ENCODE measurements at regions not wholly inside any gene's neighbourhood (a gene's known extent, or its start where the extent isn't known, plus 50 kb on each side); places are given as distances from the start of the nearest gene placed in this dataset.

DNA sequence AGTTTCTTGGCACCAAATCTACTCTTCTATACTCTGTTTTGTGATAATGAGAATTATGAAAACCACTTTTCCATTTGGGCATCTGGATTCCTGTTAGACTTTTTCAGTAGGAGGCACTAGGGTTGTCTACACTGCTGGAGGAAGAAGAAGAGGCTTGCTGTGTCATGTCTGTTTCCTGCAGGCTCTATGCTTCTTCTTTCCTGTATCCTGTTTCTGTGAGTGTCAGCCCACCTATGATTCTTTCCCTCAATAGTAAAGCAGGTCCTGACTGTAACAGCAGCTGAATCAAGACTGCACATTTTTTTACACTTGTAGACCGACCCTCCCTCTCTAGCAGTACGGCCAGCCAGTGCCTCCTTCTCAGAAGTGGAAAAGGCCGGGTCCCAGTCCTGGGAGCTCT is 603.9 kb downstream of the HDGFL1 start:
- no peak for TF ChIP-seq CTCF (IDR thresholded peaks at IDR 0.05; ENCODE audit: control insufficient read depth, extremely low read depth, insufficient read depth)
- H3K4me3 ChIP-seq (ENCODE audit: low read depth, low read length): no peak overlapping the region
- no peak for DNase-seq (ENCODE audit: low read depth)

- no peak for DNase-seq (ENCODE audit: low read depth)
- TF ChIP-seq CTCF (IDR thresholded peaks at IDR 0.05; ENCODE audit: control insufficient read depth, extremely low read depth, insufficient read depth): no peak
- H3K4me3 ChIP-seq (ENCODE audit: low read depth, low read length): no peak overlapping the region
Measured at GRCh38 chr6:23174781-23175361, 605.5 kb downstream of the HDGFL1 start.

DNA sequence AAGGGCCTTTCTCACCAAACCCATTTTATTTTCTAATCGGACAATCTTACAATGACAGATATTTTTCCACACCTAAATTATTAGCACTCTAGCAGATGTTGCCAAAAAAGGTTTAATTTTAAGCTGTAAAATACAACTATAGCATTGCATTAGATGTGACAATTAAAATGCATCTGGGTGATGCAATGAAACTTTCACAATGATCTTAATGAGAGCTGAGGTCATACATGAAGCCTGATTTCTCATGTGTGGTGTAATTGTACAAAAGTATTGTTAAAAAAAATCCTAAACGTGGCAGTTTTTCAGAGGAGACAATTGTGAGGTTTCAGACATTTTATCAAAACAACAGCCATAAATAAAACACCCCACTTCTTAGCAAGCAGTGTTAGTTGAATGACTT is 606.0 kb downstream of the HDGFL1 start:
- no peak overlapping the region for H3K4me3 ChIP-seq (ENCODE audit: low read depth, low read length)
- TF ChIP-seq CTCF (IDR thresholded peaks at IDR 0.05; ENCODE audit: control insufficient read depth, extremely low read depth, insufficient read depth): no peak
- no peak for DNase-seq (ENCODE audit: low read depth)

- no peak for TF ChIP-seq CTCF (IDR thresholded peaks at IDR 0.05; ENCODE audit: control insufficient read depth, extremely low read depth, insufficient read depth)
- H3K4me3 ChIP-seq (ENCODE audit: low read depth, low read length): no peak overlapping the region
- DNase-seq (ENCODE audit: low read depth): no peak
Measured at GRCh38 chr6:23176471-23176870, 607.1 kb downstream of the HDGFL1 start.

GRCh38 chr6:23176883-23177282 is 607.5 kb downstream of the HDGFL1 start:
- no peak for DNase-seq (ENCODE audit: low read depth)
- no peak overlapping the region for H3K4me3 ChIP-seq (ENCODE audit: low read depth, low read length)
- no peak for TF ChIP-seq CTCF (IDR thresholded peaks at IDR 0.05; ENCODE audit: control insufficient read depth, extremely low read depth, insufficient read depth)

GRCh38 chr6:23177806-23178205 is 608.4 kb downstream of the HDGFL1 start:
- no peak for DNase-seq (ENCODE audit: low read depth)
- no peak for TF ChIP-seq CTCF (IDR thresholded peaks at IDR 0.05; ENCODE audit: control insufficient read depth, extremely low read depth, insufficient read depth)
- H3K4me3 ChIP-seq (ENCODE audit: low read depth, low read length): no peak overlapping the region

DNA sequence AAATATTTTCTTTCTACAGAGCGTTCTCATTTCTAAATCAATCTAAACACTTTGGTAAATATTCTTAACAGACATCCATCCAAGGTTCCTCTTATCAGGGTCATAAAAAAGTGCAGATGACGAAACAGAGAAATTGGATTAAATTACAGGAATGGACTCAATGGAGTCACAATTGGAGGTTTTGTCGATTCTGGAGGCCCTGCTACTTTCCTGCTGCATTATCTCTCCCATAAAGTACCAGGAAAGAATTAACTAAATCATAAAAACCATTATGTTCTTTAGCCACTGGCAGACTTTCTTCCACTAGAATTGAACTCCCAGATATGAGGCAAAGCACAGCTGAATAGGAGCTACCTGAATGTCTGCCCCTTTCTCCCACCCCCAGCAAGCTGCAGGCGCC is 610.6 kb downstream of the HDGFL1 start:
- TF ChIP-seq CTCF (IDR thresholded peaks at IDR 0.05; ENCODE audit: control insufficient read depth, extremely low read depth, insufficient read depth): no peak
- no peak for DNase-seq (ENCODE audit: low read depth)
- H3K4me3 ChIP-seq (ENCODE audit: low read depth, low read length): no peak overlapping the region

Data from LNCaP clone FGC (cell line).